Stimulated activated CD8-positive, alpha-beta memory T cell treated with anti-CD3 and anti-CD28 coated beads, Interleukin-12 subunit alpha, Interleukin-12 subunit beta, amount 100 ng/mL, for 24 hours (primary cell): ENCODE measurements at regions not wholly inside any gene's neighbourhood (a gene's known extent, or its start where the extent isn't known, plus 50 kb on each side); places are given as distances from the start of the nearest gene placed in this dataset.

Source experiments
- DNase-seq: peaks from one replicate; pipeline ENCODE4 v3.0.0-alpha.2; 2020; ENCODE audit errors: extremely low read depth

DNA sequence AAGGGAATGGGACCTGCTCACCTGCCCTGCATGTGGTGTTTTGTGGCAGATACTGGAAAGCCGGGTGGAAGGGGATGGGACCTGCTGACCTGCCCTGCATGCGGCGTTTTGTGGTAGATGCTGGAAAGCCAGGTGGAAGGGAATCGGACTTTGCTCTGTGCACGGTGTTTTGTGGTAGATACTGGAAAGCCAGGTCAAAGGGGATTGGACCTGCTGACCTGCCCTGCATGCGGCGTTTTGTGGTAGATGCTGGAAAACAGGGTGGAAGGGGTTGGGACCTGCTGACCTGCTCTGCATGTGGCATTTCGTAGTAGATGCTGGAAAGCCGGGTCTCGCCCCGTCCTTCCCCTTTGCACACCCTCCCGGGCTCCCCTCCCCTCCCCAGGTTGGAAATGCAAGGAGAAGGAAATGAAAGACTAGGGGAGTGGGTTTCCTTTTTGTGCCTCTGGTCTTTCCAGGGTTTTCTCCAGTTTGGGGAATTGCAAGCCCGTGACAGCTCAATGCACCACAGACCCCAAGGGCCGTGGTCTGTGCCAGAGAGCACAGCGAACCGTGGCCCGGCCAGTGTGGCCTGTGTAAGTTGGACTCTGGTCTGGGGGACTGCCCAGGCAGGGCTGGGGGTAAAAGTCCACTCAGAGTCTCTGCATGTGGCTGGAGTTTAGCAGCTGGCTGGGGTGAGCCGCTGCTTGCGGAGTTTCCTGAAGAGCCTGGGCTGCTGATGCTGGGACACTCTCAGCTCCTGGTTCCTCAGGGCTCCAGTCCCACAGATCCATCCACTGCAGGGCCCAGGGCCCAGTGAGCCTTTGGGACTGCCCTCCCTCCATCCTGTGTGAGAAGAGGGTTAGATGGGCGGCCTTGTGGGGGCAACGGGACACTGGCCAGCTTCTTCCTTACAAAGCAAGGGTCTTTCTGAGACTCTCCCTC is 105.5 kb downstream of the CRYAA start:
- no peak for DNase-seq

DNA sequence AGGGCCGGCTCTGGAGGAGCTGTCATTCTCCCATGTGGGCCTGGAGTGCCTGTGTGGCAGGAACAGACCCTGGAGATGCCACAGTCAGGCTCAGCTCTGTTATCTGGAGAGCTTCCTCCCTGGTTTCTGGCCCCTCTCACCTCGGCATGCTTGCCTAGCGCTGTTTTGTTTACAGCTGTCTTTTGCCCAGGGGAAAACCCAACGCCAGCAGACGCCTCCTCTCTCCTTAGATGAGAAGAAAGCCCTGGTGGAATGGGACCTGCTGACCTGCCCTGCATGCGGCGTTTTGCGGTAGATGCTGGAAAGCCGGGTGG is 104.9 kb downstream of the CRYAA start:
- no peak for DNase-seq

DNA sequence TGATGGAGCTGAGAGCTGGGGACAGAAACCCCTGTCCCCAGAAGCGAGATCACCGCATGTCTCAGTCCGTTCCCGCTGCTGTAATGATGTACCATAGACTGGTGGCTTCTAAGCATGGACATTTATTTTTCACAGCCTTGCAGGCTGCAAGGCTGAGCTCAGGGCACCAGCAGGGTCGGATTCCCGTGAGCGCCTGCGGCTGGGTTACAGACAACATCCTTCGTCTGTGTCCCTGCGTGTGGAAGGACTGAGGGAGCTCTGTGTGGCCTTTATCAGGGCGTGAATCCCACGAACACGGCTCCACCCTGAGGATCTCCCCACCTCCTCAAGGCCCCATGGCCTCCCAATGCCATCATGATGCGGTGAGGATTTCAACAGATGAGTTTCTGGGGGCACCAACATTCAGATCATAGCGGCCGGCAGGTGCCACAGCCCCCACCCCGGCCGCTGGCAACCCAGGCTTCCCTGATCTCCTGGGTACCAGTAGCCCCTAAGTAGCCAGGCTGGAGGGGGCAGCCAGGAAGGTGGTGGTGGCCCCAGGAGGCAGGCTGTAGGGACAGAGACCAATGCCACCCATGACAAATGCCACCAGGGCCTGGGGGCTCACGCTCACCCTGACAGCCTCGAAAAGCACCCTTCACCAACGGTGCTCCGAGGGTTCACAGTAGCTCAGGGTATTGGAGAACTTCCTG is 104.4 kb downstream of the CRYAA start:
- DNase-seq, result no peak

DNA sequence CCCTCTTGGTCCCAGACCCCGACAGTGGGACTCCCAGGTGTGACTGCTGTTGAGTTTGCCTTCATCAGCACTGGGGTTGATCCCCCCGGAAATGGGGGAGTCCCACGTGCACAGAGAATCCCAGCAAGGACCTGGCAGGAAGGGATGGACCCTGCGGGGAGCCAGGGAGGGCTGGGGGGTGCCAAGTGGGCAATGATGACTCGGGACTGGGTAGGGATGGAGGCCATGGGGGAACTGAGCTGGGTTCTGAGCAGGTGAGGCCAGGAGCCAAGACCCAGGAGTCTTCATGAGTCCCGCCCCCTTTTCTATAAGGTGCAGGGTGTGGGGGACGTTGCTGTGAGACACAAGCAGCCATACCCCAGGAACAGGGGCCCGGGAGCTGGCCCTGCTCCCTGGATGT is 103.8 kb downstream of the CRYAA start:
- no peak for DNase-seq

DNA sequence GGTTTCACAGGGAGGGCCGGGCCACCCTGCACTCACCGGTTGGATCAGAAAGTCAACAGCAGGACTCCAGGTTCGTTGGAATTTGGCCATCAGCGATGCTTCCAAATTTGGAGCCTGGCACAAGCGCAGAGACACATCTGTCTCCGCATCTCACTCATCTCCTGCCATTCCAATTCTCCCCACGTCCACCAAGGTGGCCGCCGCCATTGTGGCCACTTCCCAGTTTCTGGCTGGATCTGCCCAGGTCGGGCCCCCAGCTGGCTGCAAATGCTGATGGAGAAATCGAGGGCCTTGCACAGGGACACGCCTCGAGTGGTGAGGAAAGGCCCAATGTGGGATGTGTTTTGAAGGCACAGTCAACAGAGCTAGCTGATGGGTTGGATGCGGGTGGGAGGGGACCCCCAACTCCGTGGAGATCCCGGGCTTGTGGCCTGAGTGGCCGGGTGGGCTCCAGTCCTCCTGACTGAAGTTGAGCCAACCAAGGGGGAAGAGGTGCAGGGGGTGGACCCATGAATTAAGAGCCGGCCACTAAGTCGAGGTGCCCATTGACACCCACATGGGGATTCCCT is 102.7 kb downstream of the CRYAA start:
- DNase-seq, result no peak

DNA sequence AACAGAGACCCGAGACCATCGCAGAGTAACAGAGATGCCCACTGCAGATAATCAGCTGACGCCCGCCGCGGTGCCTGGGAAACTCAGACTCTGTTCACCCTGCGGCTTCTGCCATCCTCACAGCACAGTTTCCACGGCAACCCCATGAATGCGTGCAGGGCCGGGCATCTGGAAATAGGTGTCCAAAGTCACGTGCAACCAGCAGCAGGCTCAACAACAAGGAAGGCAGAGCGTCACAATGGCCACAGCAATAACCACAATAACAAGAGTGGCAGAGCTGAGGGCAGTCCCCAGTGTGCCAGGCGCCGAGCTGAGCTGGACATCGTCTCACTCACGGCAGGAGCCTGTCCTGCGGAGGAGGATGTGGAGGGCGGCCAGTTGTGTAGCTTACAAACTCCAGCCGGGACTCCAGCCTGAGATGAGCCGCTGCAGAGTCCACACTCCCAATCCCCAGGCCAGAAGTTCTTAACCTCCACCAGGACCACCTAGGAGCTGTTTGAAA is 102.0 kb downstream of the CRYAA start:
- DNase-seq, result no peak

DNA sequence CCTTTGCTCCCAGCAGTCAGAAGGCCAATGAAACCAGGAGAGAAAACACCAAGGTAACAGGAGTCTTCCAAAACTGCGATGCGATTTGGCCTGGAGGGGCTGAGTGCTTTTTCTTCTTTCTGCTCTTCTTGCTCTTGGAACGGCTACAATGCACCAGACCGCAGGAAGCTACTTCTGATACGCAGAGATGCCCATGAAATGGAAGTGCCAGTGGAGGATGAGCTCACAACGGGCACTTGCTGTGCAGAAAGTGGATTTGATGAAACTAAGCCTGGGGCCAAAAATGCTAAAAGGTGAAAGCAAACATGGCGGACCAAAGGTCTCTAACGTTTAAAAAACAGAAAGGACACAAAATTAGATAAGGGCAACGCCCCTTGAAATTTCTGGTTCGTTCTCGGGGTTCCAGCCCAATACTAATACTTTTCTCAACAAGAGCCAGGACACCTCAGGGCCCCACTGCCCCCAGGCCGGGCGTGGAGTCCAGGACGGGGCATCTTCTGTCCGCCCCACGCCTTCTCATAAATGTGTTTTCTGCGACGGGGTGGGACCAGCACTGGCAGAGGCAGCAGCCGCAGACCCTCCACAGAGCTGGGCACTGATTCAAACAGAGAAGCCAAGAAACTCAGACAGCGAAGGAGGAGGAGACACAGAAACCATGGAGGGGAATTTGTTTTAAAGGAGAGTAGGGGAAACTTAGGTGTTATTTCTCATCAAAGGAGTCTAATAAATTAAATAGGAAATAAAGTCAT is 101.3 kb downstream of the CRYAA start:
- DNase-seq, result no peak

DNA sequence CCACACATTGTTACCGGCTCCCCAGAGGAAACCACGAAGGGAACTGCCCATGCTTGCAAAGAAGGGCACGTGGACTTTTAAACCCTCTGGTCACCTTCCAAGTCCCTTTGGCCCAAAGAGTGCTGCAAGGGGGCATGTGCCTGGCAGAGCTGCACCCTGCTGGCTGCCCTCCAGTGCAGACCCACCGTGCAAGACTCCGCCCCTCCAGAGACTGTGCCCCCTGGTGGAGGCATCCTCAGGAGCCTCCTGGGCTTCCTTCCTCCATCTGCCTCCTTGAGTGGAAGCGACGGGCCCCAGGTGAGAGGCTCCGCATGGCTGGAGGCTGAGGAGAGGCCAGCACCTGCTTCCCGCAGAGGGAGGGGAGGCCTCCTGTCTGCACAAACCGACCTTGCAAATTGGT is 100.6 kb downstream of the CRYAA start:
- no peak for DNase-seq

DNA sequence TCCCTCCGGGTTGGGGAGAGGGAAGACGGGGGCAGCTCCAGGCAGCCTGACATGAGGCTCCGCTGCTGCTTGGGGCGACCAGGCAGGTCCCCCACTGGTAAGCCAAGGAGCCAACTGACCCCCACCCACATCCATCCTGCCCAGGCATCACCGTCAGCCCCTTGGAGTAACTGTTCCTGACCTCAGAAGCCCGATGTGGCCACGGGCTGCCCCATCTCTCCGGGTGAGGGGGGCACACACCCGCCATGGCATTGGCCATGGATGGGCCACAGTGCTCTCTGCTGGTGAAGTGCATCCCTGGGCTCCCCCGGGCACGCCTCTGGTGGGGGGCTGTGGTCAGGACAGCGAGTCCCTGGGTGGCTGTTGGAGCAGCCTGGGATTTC is 100.0 kb downstream of the CRYAA start:
- DNase-seq, result no peak

DNA sequence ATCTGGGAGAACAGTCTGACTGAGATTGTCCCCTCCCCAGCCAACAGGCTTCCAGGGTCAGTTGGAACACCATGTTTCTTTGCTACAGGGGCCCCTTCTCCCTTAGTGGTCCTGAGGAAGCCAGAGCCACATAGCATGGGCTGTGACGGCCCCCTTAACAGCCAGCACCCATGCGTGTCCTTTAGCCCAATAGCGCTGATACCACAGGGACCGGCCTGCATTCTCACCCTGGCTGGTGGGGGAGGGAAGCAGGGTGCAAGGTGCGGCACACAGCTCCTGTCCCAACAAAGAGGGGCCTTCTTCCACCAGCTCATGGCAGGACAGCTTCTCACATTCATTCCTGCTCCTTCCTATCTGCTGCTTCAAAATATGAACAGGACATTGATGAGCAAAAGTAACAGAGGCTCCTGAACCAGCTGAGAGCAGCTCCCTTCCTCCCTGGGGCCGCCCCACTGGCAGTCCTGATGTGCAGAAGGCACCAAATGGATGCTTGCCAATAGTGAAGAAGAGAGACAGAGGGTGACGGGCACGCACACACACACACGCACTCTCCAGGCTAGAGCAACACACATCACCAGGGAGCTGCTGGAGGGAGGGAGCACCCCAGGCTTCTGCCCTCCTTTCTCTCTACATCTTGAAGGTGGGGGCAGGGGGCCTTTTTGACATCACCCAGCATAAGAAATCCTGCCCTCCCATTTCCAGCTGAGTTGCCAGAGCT is 99.4 kb downstream of the CRYAA start:
- no peak for DNase-seq

DNA sequence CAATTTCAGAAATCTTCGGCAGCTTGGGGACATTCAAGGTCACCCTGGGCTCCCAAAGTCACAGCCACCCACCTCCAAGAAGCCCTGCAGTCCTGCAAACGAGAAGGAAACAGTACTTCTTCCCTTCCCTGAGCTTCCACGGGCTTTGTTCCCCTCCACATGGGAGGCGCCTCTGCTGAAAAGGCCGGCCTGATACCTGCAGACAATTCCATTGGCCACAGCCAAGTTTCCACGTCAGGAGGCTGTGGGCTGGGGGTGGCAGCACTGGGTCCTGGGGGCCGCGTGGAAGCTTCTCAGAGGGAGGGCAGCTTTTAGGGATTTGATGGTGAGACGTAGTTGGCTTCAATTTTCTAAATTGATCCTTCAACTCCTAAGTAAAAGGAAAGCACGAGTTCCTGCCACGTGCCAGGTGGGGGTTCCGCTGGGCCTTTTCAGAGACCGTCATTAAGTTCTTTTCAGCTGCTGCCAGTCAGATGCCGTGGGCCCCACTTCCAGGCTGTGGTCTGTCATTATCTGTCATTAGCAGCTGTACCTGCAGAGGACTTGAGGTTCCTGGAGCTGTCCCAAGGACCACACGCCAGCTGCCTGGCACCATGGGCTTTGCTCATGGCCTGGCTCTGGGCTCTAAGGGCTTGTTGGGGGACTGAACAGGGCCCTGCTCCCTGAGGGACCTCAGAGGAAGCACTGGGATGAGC is 98.7 kb downstream of the CRYAA start:
- no peak for DNase-seq

DNA sequence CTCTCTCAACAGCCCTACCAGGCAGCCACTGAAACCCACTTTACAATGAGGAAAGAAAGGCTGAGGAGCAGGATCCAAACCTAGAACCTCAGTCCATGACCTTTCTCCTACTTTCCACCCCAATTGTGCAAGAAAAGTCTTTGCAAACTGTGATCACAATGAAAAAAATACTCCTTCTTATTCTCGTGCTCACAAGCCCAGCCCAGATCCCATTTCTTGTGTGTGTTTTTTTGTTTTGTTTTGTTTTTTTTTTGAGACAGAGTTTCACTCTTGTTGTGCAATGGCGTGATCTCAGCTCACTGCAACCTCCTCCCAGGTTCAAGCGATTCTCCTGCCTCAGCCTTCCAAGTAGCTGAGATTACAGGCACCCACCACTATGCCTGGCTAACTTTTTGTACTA is 97.7 kb downstream of the CRYAA start:
- DNase-seq, result no peak

DNA sequence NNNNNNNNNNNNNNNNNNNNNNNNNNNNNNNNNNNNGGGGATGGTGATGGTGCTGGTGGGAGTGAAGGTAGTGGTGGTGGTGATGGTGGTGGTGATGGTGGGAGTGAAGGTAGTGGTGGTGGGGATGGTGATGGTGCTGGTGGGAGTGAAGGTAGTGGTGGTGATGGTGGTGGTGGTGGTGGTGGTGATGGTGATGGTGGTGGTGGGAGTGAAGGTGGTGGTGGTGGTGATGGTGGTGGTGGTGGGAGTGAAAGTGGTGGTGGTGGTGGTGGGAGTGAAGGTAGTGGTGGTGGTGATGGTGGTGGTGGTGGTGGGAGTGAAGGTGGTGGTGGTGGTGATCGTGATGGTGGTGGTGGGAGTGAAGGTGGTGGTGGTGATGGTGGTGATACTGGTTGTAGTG is 93.6 kb downstream of the CRYAA start:
- no peak for DNase-seq
